Neural crest cell (in vitro differentiated cells): ENCODE measurements at regions not wholly inside any gene's neighbourhood (a gene's known extent, or its start where the extent isn't known, plus 50 kb on each side); places are given as distances from the start of the nearest gene placed in this dataset.

ENCODE experiments used
- DNase-seq: peaks from one replicate; pipeline ENCODE4 v3.0.0; 2021; ENCODE audit warnings: low read depth, mixed read lengths, low spot score
- H3K27ac Mint-ChIP-seq: one replicate; pipeline ENCODE4 v1.8.0; 2021; ENCODE audit warnings: mild to moderate bottlenecking, mixed read lengths; ENCODE audit not compliant: unreplicated experiment
- H3K27me3 Mint-ChIP-seq: 2 replicates; pipeline ENCODE4 v1.8.0; 2021; ENCODE audit warnings: low read depth, mild to moderate bottlenecking, mixed read lengths
- H3K36me3 Mint-ChIP-seq: 2 replicates; pipeline ENCODE4 v1.8.0; 2021; ENCODE audit warnings: low read depth, mild to moderate bottlenecking, mixed read lengths
- H3K4me1 Mint-ChIP-seq: 2 replicates; pipeline ENCODE4 v1.8.0; 2021; ENCODE audit warnings: mixed read lengths
- H3K4me3 Mint-ChIP-seq: one replicate; pipeline ENCODE4 v1.8.0; 2021; ENCODE audit warnings: mild to moderate bottlenecking, mixed read lengths
- H3K9me3 Mint-ChIP-seq: 2 replicates; pipeline ENCODE4 v1.8.0; 2021; ENCODE audit warnings: mixed read lengths
- TF ChIP-seq, protein P1 (sequence below): fragments of 200-600 bp; sonication (generic); conservative IDR thresholded peaks from 2 replicates; pipeline ENCODE4 v1.5.0; 2021; ENCODE audit warnings: antibody characterized with exemption, mild to moderate bottlenecking

GRCh38 chr7:83857691-83858090 lies 208.8 kb upstream of the SEMA3E start:
- H3K9me3 Mint-ChIP-seq, result no peaks in the 10 kb centered on the region
- TF ChIP-seq, protein P1, sequence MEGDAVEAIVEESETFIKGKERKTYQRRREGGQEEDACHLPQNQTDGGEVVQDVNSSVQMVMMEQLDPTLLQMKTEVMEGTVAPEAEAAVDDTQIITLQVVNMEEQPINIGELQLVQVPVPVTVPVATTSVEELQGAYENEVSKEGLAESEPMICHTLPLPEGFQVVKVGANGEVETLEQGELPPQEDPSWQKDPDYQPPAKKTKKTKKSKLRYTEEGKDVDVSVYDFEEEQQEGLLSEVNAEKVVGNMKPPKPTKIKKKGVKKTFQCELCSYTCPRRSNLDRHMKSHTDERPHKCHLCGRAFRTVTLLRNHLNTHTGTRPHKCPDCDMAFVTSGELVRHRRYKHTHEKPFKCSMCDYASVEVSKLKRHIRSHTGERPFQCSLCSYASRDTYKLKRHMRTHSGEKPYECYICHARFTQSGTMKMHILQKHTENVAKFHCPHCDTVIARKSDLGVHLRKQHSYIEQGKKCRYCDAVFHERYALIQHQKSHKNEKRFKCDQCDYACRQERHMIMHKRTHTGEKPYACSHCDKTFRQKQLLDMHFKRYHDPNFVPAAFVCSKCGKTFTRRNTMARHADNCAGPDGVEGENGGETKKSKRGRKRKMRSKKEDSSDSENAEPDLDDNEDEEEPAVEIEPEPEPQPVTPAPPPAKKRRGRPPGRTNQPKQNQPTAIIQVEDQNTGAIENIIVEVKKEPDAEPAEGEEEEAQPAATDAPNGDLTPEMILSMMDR, result no peak
- no peak overlapping the region for H3K27ac Mint-ChIP-seq
- peaks cover 6% of the 10 kb centered on the region for H3K4me1 Mint-ChIP-seq
- H3K4me3 Mint-ChIP-seq, result no peak overlapping the region
- H3K36me3 Mint-ChIP-seq, result no peaks in the 10 kb centered on the region
- DNase-seq, result no peak
- no peaks in the 10 kb centered on the region for H3K27me3 Mint-ChIP-seq

- H3K4me3 Mint-ChIP-seq, result no peak overlapping the region
- H3K36me3 Mint-ChIP-seq, result no peaks in the 10 kb centered on the region
- DNase-seq, result no peak
- H3K27me3 Mint-ChIP-seq, result no peaks in the 10 kb centered on the region
- no peaks in the 10 kb centered on the region for H3K9me3 Mint-ChIP-seq
- no peaks in the 10 kb centered on the region for H3K4me1 Mint-ChIP-seq
- H3K27ac Mint-ChIP-seq, result no peak overlapping the region
- TF ChIP-seq, protein P1, result no peak
Observed at GRCh38 chr7:83856094-83856493, 207.2 kb upstream of the SEMA3E start.

DNA sequence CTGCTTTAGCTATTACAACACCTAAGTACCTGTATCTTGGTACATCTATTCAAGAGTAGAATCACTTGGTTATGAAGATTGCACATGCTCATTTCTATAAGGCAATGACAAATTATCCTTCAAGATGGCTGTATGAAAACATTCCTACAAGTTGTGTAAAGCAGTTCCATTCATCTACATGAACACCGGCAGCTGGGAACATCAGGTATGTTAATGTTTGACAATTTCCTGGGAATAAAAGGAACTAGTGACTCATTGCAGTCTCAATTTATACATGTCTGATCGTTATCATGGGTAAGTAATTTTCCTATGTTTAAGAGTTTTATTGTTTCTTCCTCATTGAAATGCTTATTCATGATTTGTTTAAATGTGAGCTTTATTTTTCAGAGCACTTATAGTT lies 203.2 kb upstream of the SEMA3E start:
- no peaks in the 10 kb centered on the region for H3K36me3 Mint-ChIP-seq
- TF ChIP-seq, protein P1, result no peak
- no peaks in the 10 kb centered on the region for H3K27me3 Mint-ChIP-seq
- H3K4me3 Mint-ChIP-seq, result no peak overlapping the region
- H3K27ac Mint-ChIP-seq, result no peak overlapping the region
- no peak for DNase-seq
- H3K9me3 Mint-ChIP-seq, result no peaks in the 10 kb centered on the region
- H3K4me1 Mint-ChIP-seq, result peaks cover 11% of the 10 kb centered on the region

DNA sequence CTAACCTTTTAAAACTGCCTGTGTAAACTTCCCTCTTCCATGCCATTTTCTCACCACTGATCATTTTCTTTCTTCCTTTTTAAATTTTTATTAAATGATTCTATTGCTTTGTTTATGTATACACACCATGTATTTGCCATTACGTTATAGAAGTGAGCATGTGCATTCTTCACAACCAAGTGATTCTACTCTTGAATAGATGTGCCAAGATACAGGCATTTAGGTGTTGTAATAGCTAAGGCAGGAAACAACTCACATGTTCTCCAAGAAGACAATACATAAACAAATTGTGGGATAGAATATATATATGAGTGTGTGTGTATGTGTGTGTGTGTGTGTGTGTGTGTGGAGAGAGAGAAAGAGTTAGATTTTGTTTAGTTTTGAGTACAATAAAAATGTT lies 202.6 kb upstream of the SEMA3E start:
- Mint-ChIP-seq H3K4me1 (peaks cover 11% of the 10 kb centered on the region), H3K27me3 (no peaks in the 10 kb centered on the region), H3K36me3 (no peaks in the 10 kb centered on the region), H3K27ac (no peak overlapping the region), H3K9me3 (no peaks in the 10 kb centered on the region), H3K4me3 (no peak overlapping the region)
- TF ChIP-seq, protein P1, result no peak
- DNase-seq, result no peak

- Mint-ChIP-seq H3K4me1 (peaks cover 11% of the 10 kb centered on the region), H3K36me3 (no peaks in the 10 kb centered on the region), H3K9me3 (peaks cover 3% of the 10 kb centered on the region), H3K27ac (no peak overlapping the region), H3K4me3 (no peak overlapping the region), H3K27me3 (no peaks in the 10 kb centered on the region)
- TF ChIP-seq, protein P1, result no peak
- no peak for DNase-seq
Observed at GRCh38 chr7:83850941-83851340, 202.0 kb upstream of the SEMA3E start.

GRCh38 chr7:83850125-83850524 lies 201.2 kb upstream of the SEMA3E start:
- DNase-seq, result no peak
- Mint-ChIP-seq H3K27ac (peak overlapping the region; percentile 95), H3K36me3 (no peaks in the 10 kb centered on the region), H3K4me3 (no peak overlapping the region), H3K27me3 (no peaks in the 10 kb centered on the region), H3K4me1 (peaks cover 11% of the 10 kb centered on the region), H3K9me3 (peaks cover 9% of the 10 kb centered on the region)
- TF ChIP-seq, protein P1, result no peak
